Lower leg skin (tissue), 4 donors: ENCODE measurements at regions not wholly inside any gene's neighbourhood (a gene's known extent, or its start where the extent isn't known, plus 50 kb on each side); places are given as distances from the start of the nearest gene placed in this dataset.
A peak's percentile ranks its signal among the peaks of the same experiment; 100 is the strongest.

Experiments
- DNase-seq, 2 donors: peaks; one replicate each; pipeline ENCODE4 v3.0.0-alpha.2; 2019; ENCODE audit warnings: low spot score in 2 of 2
- H3K4me3 ChIP-seq: fragments of 200-600 bp; sonication (generic); 2 replicates; pipeline ENCODE4 v1.5.1; 2017; ENCODE audit warnings: mild to moderate bottlenecking, low read depth; ENCODE audit not compliant: poor library complexity, severe bottlenecking
- CTCF ChIP-seq, 3 donors: fragments of 450-650 bp; IDR thresholded peaks; one replicate each; pipeline ENCODE4 v1.5.1; 2016; ENCODE audit warnings: antibody characterized with exemption in 3 of 3, mild to moderate bottlenecking in 3 of 3, moderate library complexity in 2 of 3
- POLR2A ChIP-seq, 2 donors: fragments of 450-650 bp; IDR thresholded peaks; one replicate each; pipeline ENCODE4 v1.6.1; 2016 to 2017; ENCODE audit warnings: antibody characterized with exemption in 2 of 2, mild to moderate bottlenecking in 1 of 2, moderate library complexity in 1 of 2
- WGBS, 2 donors: methylation state at CpG; one replicate each; pipeline ENCODE4 v1.1.5; 2018; 5-methylcytosine and 5-hydroxymethylcytosine counted together
- intact Hi-C: fragments of 100-400 bp; cut with DNase I; formaldehyde crosslinking; loops from one replicate; pipeline ENCODE4 v1.15.0; 2023; ENCODE audit warnings: low total_unique reads

DNA sequence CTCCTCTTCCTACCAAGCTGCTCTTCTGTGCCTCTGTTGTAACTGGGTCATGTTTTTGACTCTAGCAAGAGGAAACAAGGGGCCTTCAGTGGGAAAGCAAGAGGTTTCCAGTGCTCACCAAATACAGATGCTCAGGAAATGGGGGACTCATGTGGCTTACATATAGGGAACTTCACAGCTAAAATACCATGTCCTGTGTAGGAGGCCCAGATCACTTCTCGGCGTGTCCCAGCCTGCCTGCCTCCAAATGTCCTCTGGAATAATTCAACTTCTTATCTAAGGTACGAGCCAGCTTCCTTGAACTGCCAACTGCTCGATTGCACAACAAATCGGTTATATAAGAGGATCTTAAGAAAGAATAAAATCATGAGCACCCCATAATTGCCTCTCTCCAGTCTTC is 161.3 kb downstream of the KIT start:
- no peak overlapping the region for H3K4me3 ChIP-seq
- WGBS, 2 donors: 37 to 43% methylated on average over 5 of the region's 5 CpGs
- TF ChIP-seq CTCF (IDR thresholded peaks at IDR 0.05) (no peak), POLR2A (IDR thresholded peaks at IDR 0.05) (no peak)
- peak in 1 of 2 donors; percentile 77 for DNase-seq
- intact Hi-C loops: no loop called here

GRCh38 chr4:54818481-54818880 is 160.7 kb downstream of the KIT start:
- TF ChIP-seq POLR2A (IDR thresholded peaks at IDR 0.05) (no peak), CTCF (IDR thresholded peaks at IDR 0.05) (no peak)
- intact Hi-C loops: no loop called here
- 56 to 68% methylated on average over 5 of the region's 5 CpGs for WGBS, 2 donors
- H3K4me3 ChIP-seq: no peak overlapping the region
- no peak for DNase-seq

GRCh38 chr4:54813674-54814073 is 155.9 kb downstream of the KIT start:
- 78 to 81% methylated on average over 7 of the region's 7 CpGs for WGBS, 2 donors
- no peak for DNase-seq
- intact Hi-C loops: no loop called here
- TF ChIP-seq POLR2A (IDR thresholded peaks at IDR 0.05) (no peak), CTCF (IDR thresholded peaks at IDR 0.05) (no peak)
- no peak overlapping the region for H3K4me3 ChIP-seq

DNA sequence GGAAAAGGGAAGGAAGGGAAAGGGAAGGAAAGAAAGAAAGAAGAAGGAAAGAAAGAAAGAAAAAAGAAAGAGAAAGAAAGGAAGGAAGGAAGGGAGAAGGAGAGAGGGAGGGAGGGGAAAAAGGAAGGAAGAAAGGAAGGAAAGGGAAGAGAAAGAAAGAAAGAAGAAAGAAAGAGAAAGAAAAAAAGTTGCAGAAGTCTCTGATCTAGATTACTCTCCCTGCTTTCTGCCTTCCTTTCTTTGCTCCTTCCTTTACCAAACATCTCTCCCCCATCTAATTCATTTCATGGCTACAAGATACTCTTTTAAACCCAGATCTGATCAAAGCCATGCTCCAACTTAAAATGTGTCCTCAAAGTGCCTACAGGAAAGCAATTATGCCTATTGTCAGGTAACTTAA is 148.6 kb downstream of the KIT start:
- TF ChIP-seq CTCF (IDR thresholded peaks at IDR 0.05): no peak
- no peak for TF ChIP-seq POLR2A (IDR thresholded peaks at IDR 0.05)
- H3K4me3 ChIP-seq: no peak overlapping the region
- no peak for DNase-seq
- intact Hi-C loops: no loop called here

GRCh38 chr4:54802336-54802735 is 144.6 kb downstream of the KIT start:
- 51 to 53% methylated on average over 2 of the region's 2 CpGs for WGBS, 2 donors
- H3K4me3 ChIP-seq: no peak overlapping the region
- DNase-seq: no peak
- intact Hi-C loops: no loop called here
- TF ChIP-seq CTCF (IDR thresholded peaks at IDR 0.05): no peak
- no peak for TF ChIP-seq POLR2A (IDR thresholded peaks at IDR 0.05)

GRCh38 chr4:54800831-54801530 is 143.2 kb downstream of the KIT start:
- no peak overlapping the region for H3K4me3 ChIP-seq
- TF ChIP-seq POLR2A (IDR thresholded peaks at IDR 0.05) (no peak), CTCF (IDR thresholded peaks at IDR 0.05) (no peak)
- intact Hi-C loops: no loop called here
- WGBS, 2 donors: 76 to 79% methylated on average over 4 of the region's 4 CpGs
- DNase-seq: no peak
